ENCODE measurements at regions not wholly inside any gene's neighbourhood (a gene's known extent, or its start where the extent isn't known, plus 50 kb on each side); places are given as distances from the start of the nearest gene placed in this dataset.

GRCh38 chr10:63972949-63973827 is 452.0 kb downstream of the REEP3 start:
- no peak for TF ChIP-seq EP300 (IDR thresholded peaks at IDR 0.05)
- no peak for TF ChIP-seq POLR2AphosphoS5 (IDR thresholded peaks at IDR 0.05)
